ENCODE measurements at regions not wholly inside any gene's neighbourhood (a gene's known extent, or its start where the extent isn't known, plus 50 kb on each side); places are given as distances from the start of the nearest gene placed in this dataset.
"Not testable (repeated sequence)": the region's sequence is repeated elsewhere in the genome, so short reads cannot be mapped to it uniquely, and the experiment has no call there.

- intact Hi-C loops (cut with DNase I) = no loop called here
Observed at GRCh38 chrX:437661-438390, 51.1 kb upstream of the PPP2R3B start.

GRCh38 chrX:439241-439640, 52.5 kb upstream of the PPP2R3B start:
- no peak for DNase-seq (ENCODE audit: low spot score)
- intact Hi-C loops (cut with DNase I) = no loop called here

More at GRCh38 chrX:437661-438390, 51.1 kb upstream of the PPP2R3B start:
- DNase-seq (ENCODE audit: low spot score) = peak; percentile 38

GRCh38 chrX:439719-440118, 53.0 kb upstream of the PPP2R3B start:
- intact Hi-C loops (cut with DNase I) = no loop called here

GRCh38 chrX:440636-441035, 53.9 kb upstream of the PPP2R3B start:
- DNase-seq (ENCODE audit: low spot score) = peak; percentile 55
- intact Hi-C loops (cut with DNase I) = no loop called here

More at GRCh38 chrX:439719-440118, 53.0 kb upstream of the PPP2R3B start:
- peak; percentile 38 for DNase-seq (ENCODE audit: low spot score)

- intact Hi-C loops (cut with DNase I) = no loop called here
- peak; percentile 39 for DNase-seq (ENCODE audit: low spot score)
Observed at GRCh38 chrX:443536-444210, 57.0 kb upstream of the PPP2R3B start.

GRCh38 chrX:444305-444704, 57.6 kb upstream of the PPP2R3B start:
- intact Hi-C loops (cut with DNase I) = no loop called here
- peak; percentile 15 for DNase-seq (ENCODE audit: low spot score)

GRCh38 chrX:445727-446126, 59.0 kb upstream of the PPP2R3B start:
- intact Hi-C loops (cut with DNase I) = no loop called here
- peak; percentile 60 for DNase-seq (ENCODE audit: low spot score)

GRCh38 chrX:446245-446644, 59.5 kb upstream of the PPP2R3B start:
- intact Hi-C loops (cut with DNase I) = no loop called here

GRCh38 chrX:447052-447451, 60.3 kb upstream of the PPP2R3B start:
- DNase-seq (ENCODE audit: low spot score) = peak; percentile 26
- intact Hi-C loops (cut with DNase I) = no loop called here

More at GRCh38 chrX:446245-446644, 59.5 kb upstream of the PPP2R3B start:
- peak; percentile 65 for DNase-seq (ENCODE audit: low spot score)

GRCh38 chrX:451750-452149, 65.0 kb upstream of the PPP2R3B start:
- intact Hi-C loops (cut with DNase I) = not testable (repeated sequence)
- DNase-seq (ENCODE audit: low spot score) = peak; percentile 12

- intact Hi-C loops (cut with DNase I) = no loop called here
- no peak for DNase-seq (ENCODE audit: low spot score)
Observed at GRCh38 chrX:452598-452997, 65.9 kb upstream of the PPP2R3B start.

GRCh38 chrX:454514-454913, 67.8 kb upstream of the PPP2R3B start:
- peak; percentile 2 for DNase-seq (ENCODE audit: low spot score)
- intact Hi-C loops (cut with DNase I) = not testable (repeated sequence)

GRCh38 chrX:455199-455598, 68.5 kb upstream of the PPP2R3B start:
- intact Hi-C loops (cut with DNase I) = no loop called here
- DNase-seq (ENCODE audit: low spot score) = peak; percentile 20

GRCh38 chrX:455673-456072, 69.0 kb upstream of the PPP2R3B start:
- DNase-seq (ENCODE audit: low spot score) = peak; percentile 6
- intact Hi-C loops (cut with DNase I) = no loop called here

GRCh38 chrX:456146-456545, 69.4 kb upstream of the PPP2R3B start:
- DNase-seq (ENCODE audit: low spot score) = no peak
- intact Hi-C loops (cut with DNase I) = no loop called here

- intact Hi-C loops (cut with DNase I) = no loop called here
Observed at GRCh38 chrX:456551-457291, 70.0 kb upstream of the PPP2R3B start.

GRCh38 chrX:457292-457679, 70.6 kb upstream of the PPP2R3B start:
- intact Hi-C loops (cut with DNase I) = no loop called here
- no peak for DNase-seq (ENCODE audit: low spot score)

More at GRCh38 chrX:456551-457291, 70.0 kb upstream of the PPP2R3B start:
- DNase-seq (ENCODE audit: low spot score) = peak; percentile 54

GRCh38 chrX:458631-459061, 71.9 kb upstream of the PPP2R3B start:
- DNase-seq (ENCODE audit: low spot score) = peak; percentile 63
- intact Hi-C loops (cut with DNase I) = no loop called here

GRCh38 chrX:459611-460010, 72.9 kb upstream of the PPP2R3B start:
- peak; percentile 64 for DNase-seq (ENCODE audit: low spot score)
- intact Hi-C loops (cut with DNase I) = no loop called here

- DNase-seq (ENCODE audit: low spot score) = no peak
- intact Hi-C loops (cut with DNase I) = no loop called here
Observed at GRCh38 chrX:460116-460515, 73.4 kb upstream of the PPP2R3B start.
